ENCODE measurements at regions not wholly inside any gene's neighbourhood (a gene's known extent, or its start where the extent isn't known, plus 50 kb on each side); places are given as distances from the start of the nearest gene placed in this dataset.
"Not testable (repeated sequence)": the region's sequence is repeated elsewhere in the genome, so short reads cannot be mapped to it uniquely, and the experiment has no call there.

- no peak for DNase-seq (ENCODE audit: low read depth in 2 of 2, low spot score in 1 of 2)
Observed at GRCh38 chr13:31385540-31385939, 185.8 kb downstream of the B3GLCT start.

GRCh38 chr13:31394506-31394905 lies 194.7 kb downstream of the B3GLCT start:
- no peak for DNase-seq (ENCODE audit: low read depth in 2 of 2, low spot score in 1 of 2)

- no peak for DNase-seq (ENCODE audit: low read depth in 2 of 2, low spot score in 1 of 2)
Observed at GRCh38 chr13:31395090-31395489, 195.3 kb downstream of the B3GLCT start.

GRCh38 chr13:31399690-31400089 lies 199.9 kb downstream of the B3GLCT start:
- DNase-seq (ENCODE audit: low read depth in 2 of 2, low spot score in 1 of 2) = no peak

- DNase-seq (ENCODE audit: low read depth in 2 of 2, low spot score in 1 of 2) = not testable (repeated sequence)
Observed at GRCh38 chr13:31403711-31404110, 203.9 kb downstream of the B3GLCT start.

GRCh38 chr13:31408927-31409326 lies 209.2 kb downstream of the B3GLCT start:
- no peak for DNase-seq (ENCODE audit: low read depth in 2 of 2, low spot score in 1 of 2)

- DNase-seq (ENCODE audit: low read depth in 2 of 2, low spot score in 1 of 2) = no peak
Observed at GRCh38 chr13:31409678-31410356, 210.0 kb downstream of the B3GLCT start.

- DNase-seq (ENCODE audit: low read depth in 2 of 2, low spot score in 1 of 2) = no peak
Observed at GRCh38 chr13:31413516-31413915, 213.7 kb downstream of the B3GLCT start.

GRCh38 chr13:31416066-31416465 lies 216.3 kb downstream of the B3GLCT start:
- no peak for DNase-seq (ENCODE audit: low read depth in 2 of 2, low spot score in 1 of 2)

GRCh38 chr13:31418186-31418585 lies 218.4 kb downstream of the B3GLCT start:
- DNase-seq (ENCODE audit: low read depth in 2 of 2, low spot score in 1 of 2) = no peak

GRCh38 chr13:31421756-31422155 lies 222.0 kb downstream of the B3GLCT start:
- DNase-seq (ENCODE audit: low read depth in 2 of 2, low spot score in 1 of 2) = no peak

- peak; percentile 6 to 9 for DNase-seq (ENCODE audit: low read depth in 2 of 2, low spot score in 1 of 2)
Observed at GRCh38 chr13:31424130-31424729, 224.5 kb downstream of the B3GLCT start.

- DNase-seq (ENCODE audit: low read depth in 2 of 2, low spot score in 1 of 2) = no peak
Observed at GRCh38 chr13:31426395-31426794, 226.6 kb downstream of the B3GLCT start.

GRCh38 chr13:31427151-31428100 lies 227.7 kb downstream of the B3GLCT start:
- DNase-seq (ENCODE audit: low read depth in 2 of 2, low spot score in 1 of 2) = no peak

- DNase-seq (ENCODE audit: low read depth in 2 of 2, low spot score in 1 of 2) = peak in 1 of 2 donors; percentile 3
Observed at GRCh38 chr13:31431722-31432137, 232.0 kb downstream of the B3GLCT start.

- DNase-seq (ENCODE audit: low read depth in 2 of 2, low spot score in 1 of 2) = no peak
Observed at GRCh38 chr13:31433207-31433606, 233.4 kb downstream of the B3GLCT start.

- no peak for DNase-seq (ENCODE audit: low read depth in 2 of 2, low spot score in 1 of 2)
Observed at GRCh38 chr13:31433746-31434145, 234.0 kb downstream of the B3GLCT start.

GRCh38 chr13:31434613-31435012 lies 234.8 kb downstream of the B3GLCT start:
- no peak for DNase-seq (ENCODE audit: low read depth in 2 of 2, low spot score in 1 of 2)

GRCh38 chr13:31435536-31435935 lies 235.8 kb downstream of the B3GLCT start:
- DNase-seq (ENCODE audit: low read depth in 2 of 2, low spot score in 1 of 2) = no peak

GRCh38 chr13:31436478-31436877 lies 236.7 kb downstream of the B3GLCT start:
- DNase-seq (ENCODE audit: low read depth in 2 of 2, low spot score in 1 of 2) = no peak

- no peak for DNase-seq (ENCODE audit: low read depth in 2 of 2, low spot score in 1 of 2)
Observed at GRCh38 chr13:31437975-31438374, 238.2 kb downstream of the B3GLCT start.

GRCh38 chr13:31440132-31440531 lies 240.4 kb downstream of the B3GLCT start:
- no peak for DNase-seq (ENCODE audit: low read depth in 2 of 2, low spot score in 1 of 2)

Data from stimulated activated CD8-positive, alpha-beta memory T cell treated with anti-CD3 and anti-CD28 coated beads, Interleukin-4, amount 100 ng/mL, for 4 hours (primary cell).